Left renal cortex interstitium (tissue), 4 donors: ENCODE measurements at regions not wholly inside any gene's neighbourhood (a gene's known extent, or its start where the extent isn't known, plus 50 kb on each side); places are given as distances from the start of the nearest gene placed in this dataset.
"Not testable (repeated sequence)": the region's sequence is repeated elsewhere in the genome, so short reads cannot be mapped to it uniquely, and the experiment has no call there.

Experiments
- DNase-seq, 4 donors: peaks; one replicate each; pipeline ENCODE4 v3.0.0-alpha.2; 2013; ENCODE audit warnings: low read depth in 4 of 4, low spot score in 2 of 4, missing footprints in 1 of 4

GRCh38 chr17:77083531-77083930 lies 57.2 kb upstream of the SEC14L1 start:
- DNase-seq = no peak

- DNase-seq = no peak
Measured at GRCh38 chr17:77085926-77086432, 54.8 kb upstream of the SEC14L1 start.

GRCh38 chr17:77086433-77087010 lies 54.2 kb upstream of the SEC14L1 start:
- DNase-seq = no peak

GRCh38 chr17:77087650-77088454 lies 52.9 kb upstream of the SEC14L1 start:
- no peak for DNase-seq

GRCh38 chr17:77088455-77089123 lies 52.2 kb upstream of the SEC14L1 start:
- DNase-seq = peak; percentile 76 to 94 (median 90)

GRCh38 chr17:77089124-77089490 lies 51.7 kb upstream of the SEC14L1 start:
- DNase-seq = no peak

GRCh38 chr17:77089949-77090348 lies 50.8 kb upstream of the SEC14L1 start:
- DNase-seq = not testable (repeated sequence)

GRCh38 chr17:77090476-77090875 lies 50.3 kb upstream of the SEC14L1 start:
- DNase-seq = no peak
